ENCODE measurements at regions not wholly inside any gene's neighbourhood (a gene's known extent, or its start where the extent isn't known, plus 50 kb on each side); places are given as distances from the start of the nearest gene placed in this dataset.

DNA sequence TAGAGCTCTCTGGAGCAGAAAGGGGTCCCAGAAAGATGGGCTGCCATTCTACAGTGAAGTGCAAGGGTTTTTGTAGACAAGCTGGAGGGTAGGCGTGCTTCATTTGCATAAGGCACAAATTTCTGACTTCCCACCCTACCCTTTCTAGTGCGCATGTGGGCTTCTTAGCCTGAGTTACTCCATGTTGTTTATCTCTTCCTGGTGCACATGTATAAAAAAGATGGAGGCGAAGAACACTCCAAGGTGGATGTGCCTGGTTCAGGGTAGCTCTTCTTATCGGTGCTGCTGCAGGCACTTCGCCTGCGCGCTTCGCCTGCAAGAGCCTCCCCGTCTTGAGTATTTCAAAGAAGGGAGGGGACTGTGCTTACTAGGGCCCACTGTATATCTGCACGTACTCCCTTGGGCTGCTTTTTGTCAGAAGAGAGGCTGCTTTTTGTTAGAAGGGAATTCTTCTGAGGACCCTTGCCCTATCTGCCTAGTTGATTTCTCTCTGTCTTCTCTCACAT lies 1047.3 kb upstream of the CNTN5 start:
- no peak for TF ChIP-seq CTCF (IDR thresholded peaks at IDR 0.05; ENCODE audit: low read length)
- TF ChIP-seq EZH2 (IDR thresholded peaks at IDR 0.05; ENCODE audit: borderline replicate concordance, low read length) = no peak
